ENCODE measurements at regions not wholly inside any gene's neighbourhood (a gene's known extent, or its start where the extent isn't known, plus 50 kb on each side); places are given as distances from the start of the nearest gene placed in this dataset.

- DNase-seq (ENCODE audit: low read depth) = no peak
Observed at GRCh38 chr6:129778793-129779192, 68.8 kb upstream of the ARHGAP18 start.

- no peak for DNase-seq (ENCODE audit: low read depth)
Observed at GRCh38 chr6:129777371-129777770, 67.4 kb upstream of the ARHGAP18 start.

GRCh38 chr6:129776542-129777330 is 66.8 kb upstream of the ARHGAP18 start:
- no peak for DNase-seq (ENCODE audit: low read depth)

GRCh38 chr6:129774697-129775447 is 64.9 kb upstream of the ARHGAP18 start:
- no peak for DNase-seq (ENCODE audit: low read depth)

- no peak for DNase-seq (ENCODE audit: low read depth)
Observed at GRCh38 chr6:129773304-129773703, 63.3 kb upstream of the ARHGAP18 start.

GRCh38 chr6:129771678-129772077 is 61.7 kb upstream of the ARHGAP18 start:
- no peak for DNase-seq (ENCODE audit: low read depth)

- DNase-seq (ENCODE audit: low read depth) = no peak
Observed at GRCh38 chr6:129767776-129768485, 58.0 kb upstream of the ARHGAP18 start.

GRCh38 chr6:129766959-129767728 is 57.2 kb upstream of the ARHGAP18 start:
- DNase-seq (ENCODE audit: low read depth) = peak; percentile 45

- no peak for DNase-seq (ENCODE audit: low read depth)
Observed at GRCh38 chr6:129764761-129765407, 54.9 kb upstream of the ARHGAP18 start.

GRCh38 chr6:129759796-129760605 is 50.0 kb upstream of the ARHGAP18 start:
- no peak for DNase-seq (ENCODE audit: low read depth)
